GM06990 (cell line): ENCODE measurements at regions not wholly inside any gene's neighbourhood (a gene's known extent, or its start where the extent isn't known, plus 50 kb on each side); places are given as distances from the start of the nearest gene placed in this dataset.
A peak's percentile ranks its signal among the peaks of the same experiment; 100 is the strongest.

Experiments
- DNase-seq: peaks from one replicate; pipeline ENCODE4 v3.0.0-alpha.2; 2011; ENCODE audit not compliant: insufficient read length; ENCODE audit errors: extremely low read depth
- H3K27me3 ChIP-seq: replicated peaks from 2 replicates; pipeline ENCODE4 v1.6.0; 2011; ENCODE audit warnings: low read length; ENCODE audit not compliant: control insufficient read depth, insufficient read depth
- H3K36me3 ChIP-seq: 2 replicates; pipeline ENCODE4 v1.5.1; 2011; ENCODE audit warnings: low read length; ENCODE audit not compliant: control insufficient read depth, insufficient read depth
- H3K4me3 ChIP-seq: replicated peaks from 2 replicates; pipeline ENCODE4 v1.5.1; 2011; ENCODE audit warnings: low read depth, mild to moderate bottlenecking, control low read depth, low read length
- CTCF ChIP-seq: IDR thresholded peaks from 2 replicates; pipeline ENCODE4 v1.5.1; 2011; ENCODE audit warnings: low read length, control low read depth, mild to moderate bottlenecking, inconsistent platforms; ENCODE audit not compliant: insufficient read depth, poor library complexity, severe bottlenecking

- TF ChIP-seq CTCF = no peak
- DNase-seq = no peak
- Histone ChIP-seq H3K27me3 (no peaks in the 10 kb centered on the region; the same call in none of the 2 replicates), H3K36me3 (no peaks in the 10 kb centered on the region), H3K4me3 (no peak overlapping the region)
Observed at GRCh38 chr3:124234852-124235252, 242.9 kb upstream of the ROPN1 start.

GRCh38 chr3:124235446-124235845, 243.5 kb upstream of the ROPN1 start:
- TF ChIP-seq CTCF = no peak
- H3K4me3 ChIP-seq = no peak overlapping the region
- DNase-seq = no peak

GRCh38 chr3:124243177-124243859, 251.4 kb upstream of the ROPN1 start:
- H3K36me3 ChIP-seq = no peaks in the 10 kb centered on the region
- H3K4me3 ChIP-seq = no peak overlapping the region
- DNase-seq = no peak

More at GRCh38 chr3:124235446-124235845, 243.5 kb upstream of the ROPN1 start:
- H3K27me3 ChIP-seq = no peaks in the 10 kb centered on the region; the same call in none of the 2 replicates
- no peaks in the 10 kb centered on the region for H3K36me3 ChIP-seq

GRCh38 chr3:124246376-124246775, 254.5 kb upstream of the ROPN1 start:
- no peak overlapping the region for H3K4me3 ChIP-seq
- no peak for DNase-seq
- TF ChIP-seq CTCF = no peak
- H3K27me3 ChIP-seq = no peaks in the 10 kb centered on the region
- H3K36me3 ChIP-seq = no peaks in the 10 kb centered on the region

More at GRCh38 chr3:124243177-124243859, 251.4 kb upstream of the ROPN1 start:
- no peaks in the 10 kb centered on the region for H3K27me3 ChIP-seq
- no peak for TF ChIP-seq CTCF

GRCh38 chr3:124246949-124247348, 255.0 kb upstream of the ROPN1 start:
- TF ChIP-seq CTCF = peak; percentile 78
- DNase-seq = no peak
- Histone ChIP-seq H3K4me3 (no peak overlapping the region), H3K27me3 (no peaks in the 10 kb centered on the region), H3K36me3 (no peaks in the 10 kb centered on the region)

- H3K36me3 ChIP-seq = no peaks in the 10 kb centered on the region
- no peak for TF ChIP-seq CTCF
- H3K27me3 ChIP-seq = no peaks in the 10 kb centered on the region
- no peak overlapping the region for H3K4me3 ChIP-seq
- no peak for DNase-seq
Observed at GRCh38 chr3:124248471-124249028, 256.6 kb upstream of the ROPN1 start.
